ENCODE measurements at regions not wholly inside any gene's neighbourhood (a gene's known extent, or its start where the extent isn't known, plus 50 kb on each side); places are given as distances from the start of the nearest gene placed in this dataset.

DNA sequence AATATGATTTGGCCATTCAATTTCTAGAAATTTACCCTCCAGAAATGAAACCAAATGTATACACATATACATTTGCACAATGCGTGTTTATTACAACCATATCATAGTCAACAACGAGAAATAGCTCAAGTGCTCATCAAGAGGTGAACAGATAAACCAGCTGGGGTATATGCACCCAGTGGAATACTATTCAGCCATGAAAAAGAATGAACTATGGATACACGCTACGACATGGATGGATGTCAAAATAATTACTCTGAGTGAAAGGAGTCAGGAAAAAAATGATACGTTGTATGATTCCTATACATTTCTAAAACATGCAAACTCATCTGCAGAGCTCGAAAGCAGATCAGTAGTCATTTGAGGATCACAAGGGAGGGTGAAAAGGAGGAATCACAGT, 441.5 kb upstream of the ADAMTS16 start:
- Histone ChIP-seq H3K4me1 (ENCODE audit: insufficient read depth) (no peaks in the 10 kb centered on the region), H3K27me3 (no peaks in the 10 kb centered on the region), H3K9me3 (no peaks in the 10 kb centered on the region), H3K36me3 (no peaks in the 10 kb centered on the region), H3K4me3 (no peak overlapping the region), H3K27ac (no peak overlapping the region)
- TF ChIP-seq POLR2A (IDR thresholded peaks at IDR 0.05) (no peak), EP300 (IDR thresholded peaks at IDR 0.05) (no peak)
- TF ChIP-seq, protein P1, sequence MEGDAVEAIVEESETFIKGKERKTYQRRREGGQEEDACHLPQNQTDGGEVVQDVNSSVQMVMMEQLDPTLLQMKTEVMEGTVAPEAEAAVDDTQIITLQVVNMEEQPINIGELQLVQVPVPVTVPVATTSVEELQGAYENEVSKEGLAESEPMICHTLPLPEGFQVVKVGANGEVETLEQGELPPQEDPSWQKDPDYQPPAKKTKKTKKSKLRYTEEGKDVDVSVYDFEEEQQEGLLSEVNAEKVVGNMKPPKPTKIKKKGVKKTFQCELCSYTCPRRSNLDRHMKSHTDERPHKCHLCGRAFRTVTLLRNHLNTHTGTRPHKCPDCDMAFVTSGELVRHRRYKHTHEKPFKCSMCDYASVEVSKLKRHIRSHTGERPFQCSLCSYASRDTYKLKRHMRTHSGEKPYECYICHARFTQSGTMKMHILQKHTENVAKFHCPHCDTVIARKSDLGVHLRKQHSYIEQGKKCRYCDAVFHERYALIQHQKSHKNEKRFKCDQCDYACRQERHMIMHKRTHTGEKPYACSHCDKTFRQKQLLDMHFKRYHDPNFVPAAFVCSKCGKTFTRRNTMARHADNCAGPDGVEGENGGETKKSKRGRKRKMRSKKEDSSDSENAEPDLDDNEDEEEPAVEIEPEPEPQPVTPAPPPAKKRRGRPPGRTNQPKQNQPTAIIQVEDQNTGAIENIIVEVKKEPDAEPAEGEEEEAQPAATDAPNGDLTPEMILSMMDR (IDR thresholded peaks at IDR 0.05), result no peak
- DNase-seq, result no peak
- 86 to 87% (median 86%) methylated on average over 6 of the region's 6 CpGs for WGBS, 3 donors
- intact Hi-C loops (cut with DNase I), result no loop called here

DNA sequence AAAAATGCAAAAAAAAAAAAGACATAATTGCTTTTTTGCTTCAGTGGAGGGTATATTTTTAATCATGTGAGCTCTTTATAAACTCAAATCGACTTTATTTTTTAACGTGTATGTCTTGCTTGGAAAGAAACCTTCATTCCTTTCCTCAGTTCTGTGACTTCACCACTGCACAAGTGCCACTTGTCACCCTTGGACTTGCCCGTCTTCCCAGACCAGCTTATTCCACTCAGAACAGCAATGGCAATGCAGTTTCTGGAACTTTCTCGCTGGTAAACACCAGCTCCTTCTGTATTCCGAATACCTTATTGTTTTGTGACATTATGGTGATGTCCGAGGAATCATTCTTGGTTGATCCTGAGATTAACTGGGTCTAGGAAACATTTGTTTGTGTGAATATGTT, 440.5 kb upstream of the ADAMTS16 start:
- TF ChIP-seq EP300 (IDR thresholded peaks at IDR 0.05), result no peak
- intact Hi-C loops (cut with DNase I), result no loop called here
- Histone ChIP-seq H3K4me3 (no peak overlapping the region), H3K27ac (no peak overlapping the region), H3K4me1 (ENCODE audit: insufficient read depth) (no peaks in the 10 kb centered on the region), H3K36me3 (no peaks in the 10 kb centered on the region), H3K27me3 (no peaks in the 10 kb centered on the region), H3K9me3 (no peaks in the 10 kb centered on the region)
- WGBS, 3 donors, result 76 to 81% (median 81%) methylated on average over 6 of the region's 6 CpGs
- DNase-seq, result no peak

DNA sequence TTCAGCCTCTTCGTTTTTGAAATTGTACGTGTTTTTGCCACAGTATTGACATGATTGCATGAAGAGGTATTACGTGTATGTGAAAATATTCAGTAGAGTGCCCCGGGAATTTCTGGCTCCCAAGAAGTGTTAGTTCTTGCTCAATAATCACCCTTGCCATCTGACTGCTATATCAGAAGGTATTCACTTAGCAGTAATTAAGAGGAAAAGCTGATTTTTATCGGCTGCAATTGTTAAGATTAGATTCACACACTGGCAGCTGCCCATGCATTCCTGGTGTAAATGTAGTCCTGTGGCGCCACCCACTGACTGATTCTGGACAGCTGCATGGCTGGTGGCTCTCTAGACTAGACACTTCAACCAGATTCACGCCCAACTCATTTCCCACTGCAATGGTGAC, 440.1 kb upstream of the ADAMTS16 start:
- no peak for DNase-seq
- H3K27ac ChIP-seq, result no peak overlapping the region
- H3K27me3 ChIP-seq, result no peaks in the 10 kb centered on the region
- no peaks in the 10 kb centered on the region for H3K9me3 ChIP-seq
- H3K4me1 ChIP-seq (ENCODE audit: insufficient read depth), result no peaks in the 10 kb centered on the region
- 34 to 35% (median 34%) methylated on average over 7 of the region's 7 CpGs for WGBS, 3 donors
- H3K4me3 ChIP-seq, result no peak overlapping the region
- TF ChIP-seq POLR2A (IDR thresholded peaks at IDR 0.05) (no peak), EP300 (IDR thresholded peaks at IDR 0.05) (no peak)
- TF ChIP-seq, protein P1 (IDR thresholded peaks at IDR 0.05), result no peak
- no peaks in the 10 kb centered on the region for H3K36me3 ChIP-seq
- intact Hi-C loops (cut with DNase I), result no loop called here

DNA sequence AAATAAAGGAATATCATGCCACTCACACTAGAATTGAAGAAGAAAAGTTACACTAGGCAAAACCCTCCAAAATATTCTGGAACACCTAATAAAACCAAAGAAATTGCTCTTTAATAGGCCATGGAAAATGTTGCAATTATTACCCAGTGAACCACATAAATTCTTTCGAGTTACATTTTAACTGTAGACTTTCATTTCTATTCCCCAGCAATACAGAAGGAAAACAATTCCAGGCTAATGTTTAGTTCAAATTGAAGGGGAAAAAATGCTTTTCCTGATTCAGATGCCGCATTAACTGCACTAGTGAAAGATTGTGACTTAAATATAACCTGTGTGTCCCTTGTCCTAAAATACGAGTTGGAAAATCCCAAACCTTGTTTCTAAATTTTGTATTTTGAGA, 439.3 kb upstream of the ADAMTS16 start:
- no peak overlapping the region for H3K4me3 ChIP-seq
- H3K4me1 ChIP-seq (ENCODE audit: insufficient read depth), result no peaks in the 10 kb centered on the region
- no peaks in the 10 kb centered on the region for H3K36me3 ChIP-seq
- intact Hi-C loops (cut with DNase I), result no loop called here
- WGBS, 3 donors, result 68 to 69% (median 68%) methylated on average over 3 of the region's 3 CpGs
- TF ChIP-seq POLR2A (IDR thresholded peaks at IDR 0.05) (no peak), EP300 (IDR thresholded peaks at IDR 0.05) (no peak)
- TF ChIP-seq, protein P1 (IDR thresholded peaks at IDR 0.05), result no peak
- no peak for DNase-seq
- H3K9me3 ChIP-seq, result no peaks in the 10 kb centered on the region
- no peak overlapping the region for H3K27ac ChIP-seq
- no peaks in the 10 kb centered on the region for H3K27me3 ChIP-seq

DNA sequence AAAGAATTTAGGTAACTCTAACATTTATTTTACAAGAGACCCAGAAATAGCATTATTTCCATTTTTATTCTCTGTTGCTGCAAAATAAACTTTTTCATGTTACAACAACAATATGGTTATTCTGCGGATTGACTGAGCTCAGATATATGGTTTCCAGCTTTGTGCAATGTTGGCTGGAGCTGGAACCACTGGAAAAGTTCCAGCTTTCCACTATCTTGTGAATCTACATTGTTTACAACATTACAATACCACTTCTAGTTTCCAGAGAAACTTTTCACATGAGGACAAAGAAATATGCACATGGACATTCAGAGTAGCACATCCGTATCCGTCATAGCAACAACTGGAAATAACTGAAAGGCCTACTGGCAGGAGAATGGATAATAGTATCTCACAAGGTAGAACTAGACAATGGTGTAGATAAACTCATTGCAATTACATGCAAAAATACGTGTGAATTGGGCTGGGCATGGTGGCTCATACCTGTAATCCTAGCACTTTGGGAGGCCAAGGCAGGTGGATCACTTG, 436.1 kb upstream of the ADAMTS16 start:
- H3K4me1 ChIP-seq (ENCODE audit: insufficient read depth), result no peaks in the 10 kb centered on the region
- no peaks in the 10 kb centered on the region for H3K27me3 ChIP-seq
- 81 to 83% (median 81%) methylated on average over 4 of the region's 4 CpGs for WGBS, 3 donors
- no peaks in the 10 kb centered on the region for H3K9me3 ChIP-seq
- no peak overlapping the region for H3K27ac ChIP-seq
- H3K4me3 ChIP-seq, result no peak overlapping the region
- H3K36me3 ChIP-seq, result no peaks in the 10 kb centered on the region
- TF ChIP-seq EP300 (IDR thresholded peaks at IDR 0.05) (no peak), POLR2A (IDR thresholded peaks at IDR 0.05) (no peak)
- TF ChIP-seq, protein P1 (IDR thresholded peaks at IDR 0.05), result no peak
- intact Hi-C loops (cut with DNase I), result no loop called here
- DNase-seq, result no peak

All from ovary (tissue), 7 donors.